Stimulated activated CD4-positive, alpha-beta T cell treated with anti-CD3 and anti-CD28 coated beads, TNF-alpha, amount 100 ng/mL, for 48 hours (primary cell): ENCODE measurements at regions not wholly inside any gene's neighbourhood (a gene's known extent, or its start where the extent isn't known, plus 50 kb on each side); places are given as distances from the start of the nearest gene placed in this dataset.

Experiments used
- DNase-seq, 3 donors: peaks; one replicate each; pipeline ENCODE4 v3.0.0-alpha.2; 2020; ENCODE audit warnings: low read depth in 3 of 3

- no peak for DNase-seq
These were observed 276.7 kb downstream of the CDH10 start for GRCh38 chr5:24368115-24368514.

- no peak for DNase-seq
These were observed 268.6 kb downstream of the CDH10 start for GRCh38 chr5:24376210-24376609.

- no peak for DNase-seq
These were observed 268.2 kb downstream of the CDH10 start for GRCh38 chr5:24376616-24377015.

GRCh38 chr5:24381861-24382489, 262.8 kb downstream of the CDH10 start:
- no peak for DNase-seq

GRCh38 chr5:24385070-24385469, 259.7 kb downstream of the CDH10 start:
- DNase-seq: no peak

- no peak for DNase-seq
These were observed 259.2 kb downstream of the CDH10 start for GRCh38 chr5:24385617-24386016.

GRCh38 chr5:24388448-24388847, 256.3 kb downstream of the CDH10 start:
- no peak for DNase-seq

GRCh38 chr5:24389968-24390367, 254.8 kb downstream of the CDH10 start:
- DNase-seq: no peak

- DNase-seq: no peak
These were observed 253.0 kb downstream of the CDH10 start for GRCh38 chr5:24391816-24392215.

GRCh38 chr5:24397601-24398000, 247.2 kb downstream of the CDH10 start:
- DNase-seq: no peak

GRCh38 chr5:24401773-24402172, 243.0 kb downstream of the CDH10 start:
- no peak for DNase-seq

- DNase-seq: no peak
These were observed 237.3 kb downstream of the CDH10 start for GRCh38 chr5:24407466-24407865.

- no peak for DNase-seq
These were observed 216.4 kb downstream of the CDH10 start for GRCh38 chr5:24428345-24428744.

GRCh38 chr5:24433555-24433954, 211.2 kb downstream of the CDH10 start:
- DNase-seq: no peak
